Esophagus (tissue), 2 donors: ENCODE measurements at regions not wholly inside any gene's neighbourhood (a gene's known extent, or its start where the extent isn't known, plus 50 kb on each side); places are given as distances from the start of the nearest gene placed in this dataset.
"Not testable (repeated sequence)": the region's sequence is repeated elsewhere in the genome, so short reads cannot be mapped to it uniquely, and the experiment has no call there.

ENCODE experiments used
- H3K27ac ChIP-seq, 2 donors: one replicate each; pipeline ENCODE4 v1.5.1; 2013; ENCODE audit warnings: low read depth in 2 of 2, mild to moderate bottlenecking in 2 of 2, inconsistent platforms in 1 of 2, low read length in 1 of 2, moderate library complexity in 1 of 2
- H3K27me3 ChIP-seq, 2 donors: one replicate each; pipeline ENCODE4 v1.6.1; 2013; ENCODE audit warnings: low read length in 2 of 2, control low read depth in 1 of 2, mild to moderate bottlenecking in 1 of 2; ENCODE audit not compliant: insufficient read depth in 2 of 2, control insufficient read depth in 1 of 2
- H3K36me3 ChIP-seq, 2 donors: one replicate each; pipeline ENCODE4 v1.6.1; 2013; ENCODE audit warnings: low read length in 1 of 2; ENCODE audit not compliant: control insufficient read depth in 2 of 2, insufficient read depth in 2 of 2
- H3K4me1 ChIP-seq, 2 donors: one replicate each; pipeline ENCODE4 v1.6.1; 2013; ENCODE audit warnings: low read length in 1 of 2; ENCODE audit not compliant: control insufficient read depth in 2 of 2, insufficient read depth in 2 of 2
- H3K4me3 ChIP-seq, 2 donors: one replicate each; pipeline ENCODE4 v1.5.1; 2013; ENCODE audit warnings: low read length in 2 of 2, mild to moderate bottlenecking in 2 of 2, low read depth in 1 of 2, moderate library complexity in 1 of 2
- H3K9me3 ChIP-seq, 2 donors: one replicate each; pipeline ENCODE4 v1.6.1; 2013; ENCODE audit warnings: mild to moderate bottlenecking in 2 of 2, low read depth in 1 of 2, low read length in 1 of 2, moderate library complexity in 1 of 2; ENCODE audit not compliant: control insufficient read depth in 2 of 2, insufficient read depth in 1 of 2
- WGBS, 2 donors: extraction: QIAGEN DNeasy Blood & Tissue Kit; methylation state at CpG; one replicate each; pipeline ENCODE4 v1.1.7; 2013; 5-methylcytosine and 5-hydroxymethylcytosine counted together
- donor health status: healthy with polysubstance abuse.
- donor health status: Bipolar disorder and iron deficiency.

GRCh38 chr3:168929997-168930396 lies 733.5 kb downstream of the MECOM start:
- H3K9me3 ChIP-seq, H3K4me3 ChIP-seq, H3K27me3 ChIP-seq, H3K4me1 ChIP-seq, H3K36me3 ChIP-seq, H3K27ac ChIP-seq: not testable (repeated sequence)
- 60 to 74% methylated on average over 3 of the region's 3 CpGs for WGBS, 2 donors

- WGBS, 2 donors: 55 to 56% methylated on average over 1 of the region's 1 CpG
- Histone ChIP-seq H3K27ac (no peak overlapping the region), H3K27me3 (no peaks in the 10 kb centered on the region), H3K4me3 (no peak overlapping the region), H3K36me3 (no peaks in the 10 kb centered on the region), H3K4me1 (no peaks in the 10 kb centered on the region), H3K9me3 (no peaks in the 10 kb centered on the region)
These were observed 737.1 kb downstream of the MECOM start for GRCh38 chr3:168926426-168926825.

GRCh38 chr3:168925568-168925967 lies 737.9 kb downstream of the MECOM start:
- Histone ChIP-seq H3K27ac (no peak overlapping the region), H3K36me3 (no peaks in the 10 kb centered on the region), H3K27me3 (no peaks in the 10 kb centered on the region), H3K4me1 (no peaks in the 10 kb centered on the region), H3K9me3 (no peaks in the 10 kb centered on the region), H3K4me3 (no peak overlapping the region)
- 65 to 68% methylated on average over 1 of the region's 1 CpG for WGBS, 2 donors

GRCh38 chr3:168914662-168915061 lies 748.9 kb downstream of the MECOM start:
- no peak overlapping the region for H3K4me3 ChIP-seq
- H3K36me3 ChIP-seq: no peaks in the 10 kb centered on the region
- H3K27me3 ChIP-seq: no peaks in the 10 kb centered on the region
- H3K27ac ChIP-seq: no peak overlapping the region
- H3K4me1 ChIP-seq: no peaks in the 10 kb centered on the region
- 58 to 63% methylated on average over 1 of the region's 1 CpG for WGBS, 2 donors
- H3K9me3 ChIP-seq: no peaks in the 10 kb centered on the region

- WGBS, 2 donors: 68 to 72% methylated on average over 1 of the region's 1 CpG
- Histone ChIP-seq H3K36me3 (no peaks in the 10 kb centered on the region), H3K27me3 (no peaks in the 10 kb centered on the region), H3K27ac (no peak overlapping the region), H3K4me1 (no peaks in the 10 kb centered on the region), H3K4me3 (no peak overlapping the region), H3K9me3 (no peaks in the 10 kb centered on the region)
These were observed 754.3 kb downstream of the MECOM start for GRCh38 chr3:168909260-168909659.

- H3K27me3 ChIP-seq: no peaks in the 10 kb centered on the region
- peaks cover 3% of the 10 kb centered on the region in 2 donors for H3K9me3 ChIP-seq
- no peaks in the 10 kb centered on the region for H3K4me1 ChIP-seq
- 97 to 98% methylated on average over 1 of the region's 1 CpG for WGBS, 2 donors
- H3K36me3 ChIP-seq: no peaks in the 10 kb centered on the region
- no peak overlapping the region for H3K4me3 ChIP-seq
- no peak overlapping the region for H3K27ac ChIP-seq
These were observed 768.1 kb downstream of the MECOM start for GRCh38 chr3:168895419-168895818.

GRCh38 chr3:168894214-168894613 lies 769.3 kb downstream of the MECOM start:
- Histone ChIP-seq H3K27ac (no peak overlapping the region), H3K27me3 (no peaks in the 10 kb centered on the region), H3K4me3 (no peak overlapping the region), H3K9me3 (peaks cover 3% of the 10 kb centered on the region in 2 donors), H3K36me3 (no peaks in the 10 kb centered on the region), H3K4me1 (no peaks in the 10 kb centered on the region)
- 94 to 95% methylated on average over 2 of the region's 2 CpGs for WGBS, 2 donors

GRCh38 chr3:168889666-168890065 lies 773.8 kb downstream of the MECOM start:
- Histone ChIP-seq H3K27ac (no peak overlapping the region), H3K36me3 (no peaks in the 10 kb centered on the region), H3K9me3 (no peaks in the 10 kb centered on the region), H3K27me3 (no peaks in the 10 kb centered on the region), H3K4me1 (no peaks in the 10 kb centered on the region), H3K4me3 (no peak overlapping the region)
- 50 to 91% methylated on average over 1 of the region's 1 CpG for WGBS, 2 donors

- no peak overlapping the region for H3K4me3 ChIP-seq
- H3K27ac ChIP-seq: no peak overlapping the region
- H3K36me3 ChIP-seq: no peaks in the 10 kb centered on the region
- 79 to 81% methylated on average over 2 of the region's 2 CpGs for WGBS, 2 donors
- H3K4me1 ChIP-seq: no peaks in the 10 kb centered on the region
- H3K27me3 ChIP-seq: no peaks in the 10 kb centered on the region
- no peaks in the 10 kb centered on the region for H3K9me3 ChIP-seq
These were observed 774.7 kb downstream of the MECOM start for GRCh38 chr3:168888781-168889180.

- no peaks in the 10 kb centered on the region for H3K9me3 ChIP-seq
- WGBS, 2 donors: 85 to 90% methylated on average over 2 of the region's 2 CpGs
- no peak overlapping the region for H3K27ac ChIP-seq
- no peaks in the 10 kb centered on the region for H3K4me1 ChIP-seq
- H3K27me3 ChIP-seq: no peaks in the 10 kb centered on the region
- H3K36me3 ChIP-seq: no peaks in the 10 kb centered on the region
- no peak overlapping the region for H3K4me3 ChIP-seq
These were observed 778.5 kb downstream of the MECOM start for GRCh38 chr3:168885028-168885427.
